Hepatocyte (in vitro differentiated cells): ENCODE measurements at regions not wholly inside any gene's neighbourhood (a gene's known extent, or its start where the extent isn't known, plus 50 kb on each side); places are given as distances from the start of the nearest gene placed in this dataset.

ENCODE experiments used
- DNase-seq: peaks from one replicate; pipeline ENCODE4 v3.0.0-alpha.2; 2016; ENCODE audit warnings: low spot score
- H2AFZ ChIP-seq: fragments of 200-600 bp; sonication (generic); 2 replicates; pipeline ENCODE4 v1.6.0; 2016; ENCODE audit warnings: antibody characterized with exemption, mild to moderate bottlenecking
- H3K27ac ChIP-seq: fragments of 200-600 bp; sonication (generic); 2 replicates; pipeline ENCODE4 v1.5.1; 2016; ENCODE audit warnings: mild to moderate bottlenecking
- H3K27me3 ChIP-seq: fragments of 200-600 bp; sonication (generic); 2 replicates; pipeline ENCODE4 v1.6.1; 2016
- H3K36me3 ChIP-seq: fragments of 200-600 bp; sonication (generic); replicated peaks from 2 replicates; pipeline ENCODE4 v1.5.1; 2016; ENCODE audit warnings: low read depth; ENCODE audit not compliant: insufficient read depth
- H3K4me1 ChIP-seq: fragments of 200-600 bp; sonication (generic); 2 replicates; pipeline ENCODE4 v1.5.1; 2016; ENCODE audit warnings: mild to moderate bottlenecking, moderate library complexity; ENCODE audit not compliant: insufficient read depth
- H3K4me2 ChIP-seq: fragments of 200-600 bp; sonication (generic); 2 replicates; pipeline ENCODE4 v1.6.0; 2016
- H3K4me3 ChIP-seq: fragments of 200-600 bp; sonication (generic); 2 replicates; pipeline ENCODE4 v1.5.1; 2016; ENCODE audit warnings: mild to moderate bottlenecking
- H3K79me2 ChIP-seq: fragments of 200-600 bp; sonication (generic); 2 replicates; pipeline ENCODE4 v1.6.0; 2017; ENCODE audit warnings: mild to moderate bottlenecking
- H3K9me2 ChIP-seq: fragments of 200-600 bp; sonication (generic); replicated peaks from 2 replicates; pipeline ENCODE4 v1.6.0; 2017; ENCODE audit warnings: mild to moderate bottlenecking; ENCODE audit not compliant: insufficient read depth
- H3K9me3 ChIP-seq: fragments of 200-600 bp; sonication (generic); 2 replicates; pipeline ENCODE4 v1.5.1; 2016; ENCODE audit warnings: low read depth, mild to moderate bottlenecking
- H4K20me1 ChIP-seq: fragments of 200-600 bp; sonication (generic); 2 replicates; pipeline ENCODE4 v1.6.0; 2016; ENCODE audit warnings: mild to moderate bottlenecking; ENCODE audit not compliant: insufficient read depth, poor library complexity, severe bottlenecking
- CTCF ChIP-seq: fragments of 200-600 bp; sonication (generic); IDR thresholded peaks from 2 replicates; pipeline ENCODE4 v1.5.1; 2016; ENCODE audit warnings: antibody characterized with exemption, mild to moderate bottlenecking; ENCODE audit not compliant: poor library complexity
- EZH2 ChIP-seq: fragments of 200-600 bp; sonication (generic); IDR thresholded peaks from 2 replicates; pipeline ENCODE4 v1.6.1; 2016; ENCODE audit warnings: antibody characterized with exemption, mild to moderate bottlenecking, borderline replicate concordance
- EZH2phosphoT487 ChIP-seq: fragments of 200-600 bp; sonication (generic); IDR thresholded peaks from one replicate; pipeline ENCODE4 v1.6.1; 2018; ENCODE audit warnings: antibody characterized with exemption, mild to moderate bottlenecking, low read depth, moderate library complexity; ENCODE audit not compliant: unreplicated experiment, severe bottlenecking
- WGBS: methylation state at CpG from one replicate; pipeline ENCODE4 v1.1.6; 2016; ENCODE audit warnings: low lambda C conversion rate; ENCODE audit errors: missing lambda C conversion rate; 5-methylcytosine and 5-hydroxymethylcytosine counted together

- Histone ChIP-seq H3K27me3 (peaks cover 7% of the 10 kb centered on the region), H4K20me1 (no peaks in the 10 kb centered on the region), H3K27ac (no peak overlapping the region), H3K4me1 (no peaks in the 10 kb centered on the region), H2AFZ (no peak overlapping the region), H3K9me3 (no peaks in the 10 kb centered on the region), H3K9me2 (no peaks in the 10 kb centered on the region), H3K4me3 (no peak overlapping the region), H3K4me2 (no peak overlapping the region), H3K79me2 (no peaks in the 10 kb centered on the region), H3K36me3 (no peaks in the 10 kb centered on the region)
- TF ChIP-seq CTCF (no peak), EZH2phosphoT487 (no peak), EZH2 (no peak)
- no peak for DNase-seq
- 90% methylated on average over 39 of the region's 59 CpGs for WGBS
Observed at GRCh38 chr13:111956261-111957151, 110.4 kb upstream of the SOX1 start.

GRCh38 chr13:111957913-111958450 lies 109.0 kb upstream of the SOX1 start:
- Histone ChIP-seq H2AFZ (no peak overlapping the region), H3K27me3 (peaks cover 7% of the 10 kb centered on the region), H3K4me3 (no peak overlapping the region), H3K9me3 (no peaks in the 10 kb centered on the region), H3K9me2 (no peaks in the 10 kb centered on the region), H3K36me3 (no peaks in the 10 kb centered on the region), H4K20me1 (no peaks in the 10 kb centered on the region), H3K4me1 (no peaks in the 10 kb centered on the region), H3K79me2 (no peaks in the 10 kb centered on the region), H3K27ac (no peak overlapping the region), H3K4me2 (no peak overlapping the region)
- DNase-seq, result no peak
- 81% methylated on average over 14 of the region's 14 CpGs for WGBS
- TF ChIP-seq CTCF (no peak), EZH2 (no peak), EZH2phosphoT487 (no peak)

- H3K9me3 ChIP-seq, result no peaks in the 10 kb centered on the region
- H3K4me3 ChIP-seq, result no peak overlapping the region
- H3K79me2 ChIP-seq, result no peaks in the 10 kb centered on the region
- no peaks in the 10 kb centered on the region for H3K36me3 ChIP-seq
- peaks cover 7% of the 10 kb centered on the region for H3K27me3 ChIP-seq
- H3K27ac ChIP-seq, result no peak overlapping the region
- no peak overlapping the region for H2AFZ ChIP-seq
- no peak overlapping the region for H3K4me2 ChIP-seq
- TF ChIP-seq EZH2, result no peak
- no peak for TF ChIP-seq CTCF
- TF ChIP-seq EZH2phosphoT487, result no peak
- H3K9me2 ChIP-seq, result no peaks in the 10 kb centered on the region
- no peaks in the 10 kb centered on the region for H3K4me1 ChIP-seq
- H4K20me1 ChIP-seq, result no peaks in the 10 kb centered on the region
- 80% methylated on average over 11 of the region's 11 CpGs for WGBS
- no peak for DNase-seq
Observed at GRCh38 chr13:111958612-111959395, 108.1 kb upstream of the SOX1 start.
